Lower lobe of right lung (tissue), 2 donors: ENCODE measurements at regions not wholly inside any gene's neighbourhood (a gene's known extent, or its start where the extent isn't known, plus 50 kb on each side); places are given as distances from the start of the nearest gene placed in this dataset.

Source experiments
- ATAC-seq, 2 donors: fragments of 200-7000 bp; cut with Tn5 transposase; one replicate each; pipeline ENCODE4 v1.9.1; 2020 to 2022; ENCODE audit warnings: mild to moderate bottlenecking in 2 of 2, moderate library complexity in 2 of 2
- DNase-seq: peaks from one replicate; pipeline ENCODE4 v3.0.0-alpha.2; 2020
- H3K27ac ChIP-seq: fragments of 200-600 bp; one replicate; pipeline ENCODE4 v1.8.0; 2022
- H3K27me3 ChIP-seq: fragments of 200-600 bp; one replicate; pipeline ENCODE4 v1.8.0; 2022; ENCODE audit warnings: low read depth
- H3K36me3 ChIP-seq: fragments of 200-600 bp; one replicate; pipeline ENCODE4 v1.8.0; 2022; ENCODE audit warnings: mild to moderate bottlenecking
- H3K4me1 ChIP-seq: fragments of 200-600 bp; one replicate; pipeline ENCODE4 v1.8.0; 2022
- H3K4me3 ChIP-seq: fragments of 200-600 bp; one replicate; pipeline ENCODE4 v1.8.0; 2022; ENCODE audit warnings: mild to moderate bottlenecking
- H3K9me3 ChIP-seq: fragments of 200-600 bp; one replicate; pipeline ENCODE4 v1.8.0; 2022
- CTCF ChIP-seq: fragments of 200-600 bp; IDR thresholded peaks from one replicate; pipeline ENCODE4 v1.8.0; 2022; ENCODE audit warnings: antibody characterized with exemption, mild to moderate bottlenecking
- intact Hi-C: fragments of 100-400 bp; cut with DNase I; formaldehyde crosslinking; loops from one replicate; pipeline ENCODE4 v1.11.0; 2022
- donor health status: DM: no; HTN: yes; CAD: no; lungs with severe emphysema.

GRCh38 chr9:92180002-92180400 lies 64.8 kb upstream of the SPTLC1 start:
- H3K36me3 ChIP-seq, result no peaks in the 10 kb centered on the region
- no peaks in the 10 kb centered on the region for H3K27me3 ChIP-seq
- H3K4me1 ChIP-seq, result peaks cover 7% of the 10 kb centered on the region
- TF ChIP-seq CTCF, result no peak
- intact Hi-C loops, result no loop called here
- no peaks in the 10 kb centered on the region for H3K9me3 ChIP-seq
- no peak overlapping the region for H3K4me3 ChIP-seq
- H3K27ac ChIP-seq, result no peak overlapping the region
- ATAC-seq (no peak), DNase-seq (no peak)

GRCh38 chr9:92179286-92180001 lies 64.2 kb upstream of the SPTLC1 start:
- Histone ChIP-seq H3K4me1 (peaks cover 7% of the 10 kb centered on the region), H3K27me3 (no peaks in the 10 kb centered on the region), H3K27ac (no peak overlapping the region), H3K4me3 (no peak overlapping the region), H3K36me3 (no peaks in the 10 kb centered on the region), H3K9me3 (no peaks in the 10 kb centered on the region)
- ATAC-seq (no peak), DNase-seq (no peak)
- TF ChIP-seq CTCF, result no peak
- intact Hi-C loops, result no loop called here

GRCh38 chr9:92177591-92177990 lies 62.4 kb upstream of the SPTLC1 start:
- no peak for TF ChIP-seq CTCF
- H3K27ac ChIP-seq, result no peak overlapping the region
- H3K27me3 ChIP-seq, result no peaks in the 10 kb centered on the region
- intact Hi-C loops, result no loop called here
- peaks cover 7% of the 10 kb centered on the region for H3K4me1 ChIP-seq
- DNase-seq (no peak), ATAC-seq (no peak)
- H3K4me3 ChIP-seq, result no peak overlapping the region
- H3K36me3 ChIP-seq, result no peaks in the 10 kb centered on the region
- H3K9me3 ChIP-seq, result no peaks in the 10 kb centered on the region

- no peaks in the 10 kb centered on the region for H3K9me3 ChIP-seq
- no peak for ATAC-seq
- intact Hi-C loops, result no loop called here
Observed at GRCh38 chr9:92176800-92177185, 61.6 kb upstream of the SPTLC1 start.

GRCh38 chr9:92176068-92176799 lies 61.0 kb upstream of the SPTLC1 start:
- Histone ChIP-seq H3K27me3 (no peaks in the 10 kb centered on the region), H3K4me1 (peaks cover 5% of the 10 kb centered on the region), H3K36me3 (no peaks in the 10 kb centered on the region), H3K4me3 (no peak overlapping the region), H3K27ac (no peak overlapping the region), H3K9me3 (no peaks in the 10 kb centered on the region)
- no peak for TF ChIP-seq CTCF
- intact Hi-C loops, result no loop called here
- peak in 1 of 2 donors; percentile 20 for ATAC-seq
- DNase-seq, result no peak

More at GRCh38 chr9:92176800-92177185, 61.6 kb upstream of the SPTLC1 start:
- no peaks in the 10 kb centered on the region for H3K36me3 ChIP-seq
- peaks cover 7% of the 10 kb centered on the region for H3K4me1 ChIP-seq
- no peak for TF ChIP-seq CTCF
- DNase-seq, result no peak
- no peaks in the 10 kb centered on the region for H3K27me3 ChIP-seq
- no peak overlapping the region for H3K4me3 ChIP-seq
- no peak overlapping the region for H3K27ac ChIP-seq
